HG02973 (cell line): ENCODE measurements at regions not wholly inside any gene's neighbourhood (a gene's known extent, or its start where the extent isn't known, plus 50 kb on each side); places are given as distances from the start of the nearest gene placed in this dataset.

Experiments
- ATAC-seq: cut with Tn5 transposase; IDR thresholded peaks from one replicate; pipeline ENCODE4 v1.9.1; 2021; ENCODE audit warnings: moderate library complexity; ENCODE audit not compliant: unreplicated experiment

DNA sequence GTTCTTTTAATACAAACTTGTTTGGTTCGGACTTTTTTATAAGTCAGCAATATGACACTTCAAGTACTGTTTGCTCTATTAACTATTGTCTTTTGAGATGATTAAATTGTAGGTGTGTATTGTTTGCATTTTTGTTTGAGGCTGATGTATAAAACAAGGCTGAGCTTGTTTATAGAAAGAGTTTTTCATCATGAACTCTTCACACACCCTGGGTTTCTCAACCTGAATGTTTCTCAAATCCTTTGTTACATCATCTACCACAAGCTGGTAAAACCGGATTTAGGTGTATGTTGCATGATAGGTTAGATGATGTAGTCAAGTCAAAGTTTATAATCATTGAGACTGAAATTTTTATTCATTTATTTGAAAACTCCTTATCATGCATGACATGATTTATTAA, 335.2 kb upstream of the LRATD1 start:
- no peak for ATAC-seq

GRCh38 chr2:14297906-14298305, 334.6 kb upstream of the LRATD1 start:
- ATAC-seq, result no peak

- no peak for ATAC-seq
Measured at GRCh38 chr2:14301331-14301730, 331.2 kb upstream of the LRATD1 start.

- ATAC-seq, result peak; percentile 95
Measured at GRCh38 chr2:14303366-14304115, 329.0 kb upstream of the LRATD1 start.

DNA sequence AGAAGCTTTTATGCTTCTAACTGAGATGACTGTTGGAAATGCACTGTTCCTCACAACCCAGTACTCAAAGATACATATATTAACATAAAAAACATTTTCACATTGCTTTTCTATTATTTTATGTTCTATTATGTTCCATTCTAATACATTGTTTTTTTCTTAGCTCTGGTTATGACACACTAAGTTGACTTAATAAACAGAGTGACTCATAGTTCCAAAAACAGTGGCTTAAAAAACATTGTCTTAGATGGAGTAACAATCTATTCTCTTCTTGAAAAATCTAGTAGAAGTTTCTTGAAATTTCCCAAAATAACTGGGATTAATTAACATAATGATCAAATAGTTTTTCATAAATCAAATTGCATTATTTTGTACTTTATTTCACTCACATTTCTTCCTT, 328.2 kb upstream of the LRATD1 start:
- no peak for ATAC-seq

GRCh38 chr2:14306268-14306861, 326.2 kb upstream of the LRATD1 start:
- peak; percentile 59 for ATAC-seq

DNA sequence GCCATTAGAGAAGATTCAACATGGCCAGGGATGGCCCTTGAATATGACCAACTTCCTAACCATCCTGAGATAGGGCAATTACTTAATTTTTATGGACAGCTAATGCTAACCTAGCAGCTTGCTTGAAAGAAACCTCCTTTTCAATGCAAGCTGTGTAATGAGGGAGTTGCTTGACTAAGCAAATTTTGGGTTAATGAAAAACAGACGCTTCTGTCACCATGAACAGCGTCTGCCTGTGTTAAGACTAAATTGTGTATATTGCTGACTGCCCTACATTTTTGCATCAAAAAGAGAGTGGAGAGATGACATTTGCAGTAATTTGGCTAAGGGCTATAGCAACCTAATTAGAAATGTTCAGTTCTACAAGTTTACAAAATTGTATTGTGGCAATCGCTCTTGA, 319.2 kb upstream of the LRATD1 start:
- ATAC-seq, result no peak

- ATAC-seq, result no peak
Measured at GRCh38 chr2:14316594-14316993, 315.9 kb upstream of the LRATD1 start.

GRCh38 chr2:14321357-14321756, 311.2 kb upstream of the LRATD1 start:
- no peak for ATAC-seq

- no peak for ATAC-seq
Measured at GRCh38 chr2:14322306-14322705, 310.2 kb upstream of the LRATD1 start.

GRCh38 chr2:14324308-14324707, 308.2 kb upstream of the LRATD1 start:
- ATAC-seq, result no peak

GRCh38 chr2:14330884-14331283, 301.6 kb upstream of the LRATD1 start:
- ATAC-seq, result no peak

DNA sequence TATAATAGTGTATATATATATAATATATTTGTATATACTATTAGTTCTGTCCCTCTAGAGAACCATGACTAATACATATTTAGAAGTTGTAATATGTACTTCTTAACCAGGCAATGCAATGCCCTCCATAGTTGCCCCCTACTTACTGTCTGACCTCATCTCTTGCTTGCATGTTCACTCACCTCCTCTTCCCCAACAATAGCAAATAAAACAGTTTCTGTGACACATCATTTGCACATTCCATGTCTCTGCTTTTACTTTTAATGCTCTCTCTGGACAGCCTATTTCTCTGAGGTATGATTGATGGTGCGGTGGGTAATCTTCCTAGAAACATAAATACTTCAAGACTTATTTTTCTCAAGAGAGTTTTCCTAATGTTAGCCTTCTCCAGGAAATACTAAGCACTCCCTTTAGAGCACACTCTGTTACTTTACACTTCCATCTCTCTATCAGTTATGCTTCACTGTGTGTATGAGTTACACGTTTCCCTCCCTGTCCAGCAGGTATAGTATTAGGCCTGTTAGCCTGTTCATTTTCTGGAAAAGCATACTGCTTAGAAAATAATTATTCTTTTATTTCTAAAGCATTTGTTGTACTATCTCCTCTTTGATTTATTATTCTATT, 295.6 kb upstream of the LRATD1 start:
- no peak for ATAC-seq

GRCh38 chr2:14340703-14341102, 291.8 kb upstream of the LRATD1 start:
- ATAC-seq, result no peak

DNA sequence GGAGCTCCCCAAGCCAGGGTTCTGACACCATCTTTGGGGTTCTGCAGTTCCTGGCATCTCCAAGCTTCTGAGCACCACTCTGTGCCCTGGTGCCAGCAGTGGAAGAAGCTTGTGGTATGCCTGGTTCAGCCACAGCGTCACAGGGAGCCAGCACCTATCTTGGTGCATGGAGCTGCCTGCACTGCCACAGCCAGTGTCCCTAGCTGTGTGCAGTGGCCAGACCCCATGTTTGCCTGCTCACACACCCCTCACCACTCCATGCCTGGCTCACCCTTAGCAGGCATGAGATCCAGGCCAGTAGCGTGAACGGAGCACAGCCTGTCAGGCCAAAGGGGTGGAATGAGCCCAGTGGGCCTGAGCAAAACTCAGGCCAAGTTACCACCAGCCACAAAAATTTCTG, 290.2 kb upstream of the LRATD1 start:
- no peak for ATAC-seq

DNA sequence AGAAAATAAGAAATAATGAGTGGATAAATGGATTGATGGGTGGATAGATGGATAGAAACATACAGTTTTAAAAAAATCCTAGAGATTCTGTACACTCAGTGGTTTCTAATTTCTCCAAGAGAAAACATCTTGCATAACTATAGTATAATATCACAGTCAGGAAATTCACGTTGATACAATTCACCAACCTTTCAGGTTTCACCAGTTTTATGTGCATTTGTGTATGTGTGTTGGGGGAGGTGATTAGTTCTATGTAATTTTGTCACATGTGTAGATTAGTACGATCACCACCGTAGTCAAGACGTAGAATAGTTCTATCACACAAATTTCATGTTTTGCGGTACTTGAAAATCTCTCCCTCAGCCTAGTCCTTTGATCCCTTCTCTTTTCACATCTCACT, 288.2 kb upstream of the LRATD1 start:
- no peak for ATAC-seq

GRCh38 chr2:14348247-14348646, 284.3 kb upstream of the LRATD1 start:
- no peak for ATAC-seq

GRCh38 chr2:14350856-14351255, 281.7 kb upstream of the LRATD1 start:
- ATAC-seq, result no peak

DNA sequence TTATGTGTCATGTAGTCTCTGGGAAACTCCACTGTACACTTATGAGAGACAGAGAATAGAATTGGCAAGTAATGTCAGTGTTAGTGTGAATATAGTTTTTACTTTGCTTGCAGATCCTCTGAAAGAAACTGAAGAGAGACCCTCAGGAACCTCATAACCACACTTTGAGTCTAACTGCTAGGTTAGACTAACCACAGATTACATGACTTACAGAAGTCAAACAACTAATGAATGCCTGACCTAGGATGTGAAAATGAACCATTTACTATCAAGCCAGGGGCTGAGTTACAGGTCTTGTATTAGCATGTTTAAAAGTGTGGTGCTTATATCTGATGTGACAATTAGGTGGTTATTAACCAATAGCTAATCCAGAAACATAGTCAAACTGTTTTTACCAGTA, 280.4 kb upstream of the LRATD1 start:
- no peak for ATAC-seq

- no peak for ATAC-seq
Measured at GRCh38 chr2:14354231-14354630, 278.3 kb upstream of the LRATD1 start.

DNA sequence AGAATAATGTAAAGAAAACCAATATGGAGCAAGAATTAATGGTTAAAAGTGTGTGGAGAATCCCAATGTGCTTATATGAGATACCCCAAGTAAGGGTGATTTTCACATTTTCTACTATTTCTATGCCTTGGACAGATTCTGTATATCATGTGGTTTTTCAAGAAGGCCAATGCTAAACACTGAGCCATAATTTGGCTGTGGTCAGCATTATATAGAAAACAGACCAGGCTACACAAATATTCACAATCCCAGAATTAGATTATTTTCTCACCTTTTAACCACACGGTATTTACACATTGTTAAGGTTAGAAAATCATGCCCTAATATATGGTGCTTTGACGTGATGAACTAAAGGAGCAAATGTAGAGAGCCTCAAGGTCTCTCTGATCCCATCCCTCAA, 277.4 kb upstream of the LRATD1 start:
- no peak for ATAC-seq

GRCh38 chr2:14358339-14358738, 274.2 kb upstream of the LRATD1 start:
- ATAC-seq, result no peak
